HG02763 (cell line): ENCODE measurements at regions not wholly inside any gene's neighbourhood (a gene's known extent, or its start where the extent isn't known, plus 50 kb on each side); places are given as distances from the start of the nearest gene placed in this dataset.

Experiments used
- ATAC-seq: cut with Tn5 transposase; IDR thresholded peaks from one replicate; pipeline ENCODE4 v1.9.1; 2021; ENCODE audit warnings: mild to moderate bottlenecking, moderate library complexity; ENCODE audit not compliant: unreplicated experiment

DNA sequence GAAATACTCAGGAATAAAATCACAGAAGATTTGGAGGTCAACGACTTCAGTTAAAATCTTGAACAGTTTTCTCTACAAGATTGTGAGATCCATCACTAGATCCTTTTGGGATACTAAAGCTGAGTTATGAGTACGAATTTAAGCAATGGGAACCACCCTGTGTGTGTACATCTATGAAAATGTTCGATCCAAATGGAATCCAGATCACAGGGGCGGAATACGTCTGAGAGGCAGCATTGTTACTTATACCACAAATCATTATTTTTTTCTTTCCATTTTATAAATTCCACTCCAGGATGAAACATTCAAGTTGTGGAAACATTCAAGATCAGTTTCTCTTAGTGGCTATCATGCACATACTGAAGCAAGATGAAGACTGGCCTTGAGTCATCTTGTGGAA, 239.3 kb upstream of the PAPPA start:
- ATAC-seq: no peak

DNA sequence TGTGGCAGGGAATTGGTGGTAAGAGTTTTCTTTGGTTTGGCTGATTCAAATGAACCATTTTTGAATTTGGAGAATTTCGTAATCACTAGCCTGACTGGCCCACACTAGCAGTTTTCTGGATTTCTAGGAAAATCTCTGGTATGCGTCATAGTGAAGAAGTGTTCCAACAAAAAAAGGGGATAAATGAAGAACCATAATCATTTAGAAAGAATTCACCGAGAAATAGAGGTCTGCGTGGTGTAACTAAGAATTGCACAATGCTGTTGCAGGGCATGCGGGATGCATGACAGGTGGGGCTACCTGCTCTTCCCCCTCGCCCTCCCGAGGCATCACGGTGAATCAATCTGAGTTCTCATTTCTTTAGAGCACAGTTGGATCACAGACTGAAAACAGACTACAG, 232.3 kb upstream of the PAPPA start:
- no peak for ATAC-seq

DNA sequence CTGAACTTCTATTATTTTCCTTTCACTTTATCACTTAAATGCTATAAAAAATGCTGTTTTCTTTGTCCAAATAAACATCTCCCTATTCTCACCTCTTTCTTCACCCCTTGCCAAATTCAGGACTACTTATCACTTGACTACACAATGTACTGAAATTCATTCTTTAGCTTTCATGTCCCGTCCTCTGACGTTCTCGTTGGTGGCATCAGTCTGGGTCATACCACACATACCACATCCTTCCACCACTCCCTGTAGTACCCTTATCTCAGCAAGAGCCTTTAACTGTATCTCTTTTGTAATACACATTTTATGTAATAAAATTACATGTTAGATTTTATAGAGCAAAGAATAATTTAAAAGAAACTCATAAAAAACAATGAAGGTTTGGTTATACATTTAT, 231.1 kb upstream of the PAPPA start:
- ATAC-seq: no peak

DNA sequence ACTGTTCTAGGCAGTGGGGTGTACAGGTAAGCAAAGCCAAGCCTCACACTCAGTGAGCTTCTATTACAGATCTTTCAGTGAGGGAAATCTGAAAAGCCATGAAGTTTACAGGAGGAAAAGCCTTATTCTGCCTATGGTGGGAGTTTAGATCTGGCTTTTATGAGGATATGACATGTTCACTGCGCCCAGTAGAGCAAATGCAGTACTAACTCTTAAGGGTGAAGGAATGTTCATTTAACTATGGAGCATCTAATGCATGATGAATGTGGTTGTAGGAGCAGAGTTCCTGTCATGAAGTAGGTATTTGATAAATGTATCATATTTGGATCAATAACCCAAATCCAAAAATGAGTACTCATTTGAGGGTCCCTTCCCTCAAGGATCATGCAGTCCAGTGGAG, 230.2 kb upstream of the PAPPA start:
- ATAC-seq: no peak

DNA sequence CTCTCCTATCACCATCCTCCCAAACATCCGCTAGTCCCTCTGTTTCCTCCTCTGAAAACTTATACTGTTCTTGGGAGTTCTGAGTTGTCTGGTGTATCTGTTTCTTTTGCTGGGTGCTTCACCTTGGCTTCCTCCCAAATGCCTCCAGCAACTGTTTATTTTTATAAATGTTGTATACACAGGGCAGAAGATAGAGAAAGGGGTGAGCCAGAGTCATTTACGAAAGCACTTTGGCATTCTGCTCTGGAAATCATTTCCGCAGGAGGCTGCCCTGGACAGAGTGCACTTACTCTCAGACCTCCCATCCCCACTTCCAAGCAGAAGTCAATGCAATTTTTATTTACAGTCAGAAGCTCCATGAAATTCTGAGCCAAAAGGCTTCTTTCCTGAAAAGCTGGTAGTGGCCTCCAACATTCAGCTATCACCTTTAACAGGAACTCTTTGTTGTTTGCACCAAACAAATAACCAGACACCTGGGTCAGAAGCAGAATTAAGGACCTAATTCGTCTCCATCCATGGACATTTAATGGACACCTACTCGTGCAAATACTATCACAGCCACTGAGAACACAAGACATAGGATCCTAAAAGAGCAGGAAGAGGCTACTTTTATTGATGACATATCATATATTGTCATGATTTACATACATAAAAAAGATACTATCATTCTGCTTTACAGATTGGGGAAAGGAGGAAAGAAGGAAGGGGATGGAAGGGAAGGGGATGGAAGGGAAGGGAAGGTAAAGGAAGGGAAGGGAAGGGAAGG, 229.5 kb upstream of the PAPPA start:
- no peak for ATAC-seq

DNA sequence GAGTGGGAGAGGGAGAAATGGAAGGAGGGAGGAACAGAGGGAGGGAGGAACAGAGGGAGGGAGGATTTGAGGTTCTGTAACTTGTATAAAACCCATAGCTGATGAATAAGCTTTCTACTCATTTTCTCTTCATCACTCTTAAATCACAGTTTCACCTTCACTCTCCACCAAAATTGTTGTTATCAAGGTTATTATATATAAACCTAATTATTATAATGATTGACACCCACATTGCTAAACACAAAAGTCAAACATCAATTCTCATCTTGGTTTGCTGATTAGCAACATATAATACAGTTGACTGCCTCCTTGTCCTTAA, 229.0 kb upstream of the PAPPA start:
- no peak for ATAC-seq

DNA sequence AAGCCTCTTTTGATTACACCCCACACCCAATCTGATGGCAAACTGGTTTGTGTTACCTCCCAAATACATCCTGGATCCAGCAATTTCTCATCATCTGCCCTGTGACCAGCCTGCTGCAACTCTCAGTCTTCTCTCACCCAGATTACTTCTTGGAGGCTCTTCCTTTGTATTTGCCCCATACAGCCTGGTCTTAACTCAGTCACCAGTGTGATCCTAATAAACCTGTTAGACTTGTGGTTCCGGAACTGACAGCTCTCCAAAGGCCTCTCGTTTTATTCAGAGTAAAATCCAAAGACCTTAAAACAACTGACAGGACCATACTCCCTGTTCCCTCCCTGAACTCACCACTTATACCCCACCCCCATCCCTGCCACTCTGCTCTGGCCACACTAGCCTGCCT, 228.2 kb upstream of the PAPPA start:
- no peak for ATAC-seq

DNA sequence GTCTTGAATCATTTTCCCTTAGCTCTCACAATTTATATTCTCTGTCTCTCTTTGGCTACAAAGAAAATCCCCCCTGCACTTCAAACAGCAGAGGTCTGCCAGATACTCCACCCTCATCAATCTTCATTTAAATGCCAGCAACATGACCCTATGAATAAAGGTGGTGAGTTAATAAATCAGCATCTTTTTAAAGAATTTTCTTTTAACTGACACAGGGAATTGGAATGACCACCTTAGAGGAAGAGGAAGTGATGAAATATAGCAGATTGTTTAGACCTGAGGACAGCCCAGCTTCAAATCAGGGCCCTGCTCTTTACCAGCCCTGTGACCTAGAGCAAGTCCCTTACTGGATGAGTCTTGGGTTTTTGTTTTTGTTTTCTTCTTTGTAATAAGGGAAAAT, 223.1 kb upstream of the PAPPA start:
- ATAC-seq: no peak

DNA sequence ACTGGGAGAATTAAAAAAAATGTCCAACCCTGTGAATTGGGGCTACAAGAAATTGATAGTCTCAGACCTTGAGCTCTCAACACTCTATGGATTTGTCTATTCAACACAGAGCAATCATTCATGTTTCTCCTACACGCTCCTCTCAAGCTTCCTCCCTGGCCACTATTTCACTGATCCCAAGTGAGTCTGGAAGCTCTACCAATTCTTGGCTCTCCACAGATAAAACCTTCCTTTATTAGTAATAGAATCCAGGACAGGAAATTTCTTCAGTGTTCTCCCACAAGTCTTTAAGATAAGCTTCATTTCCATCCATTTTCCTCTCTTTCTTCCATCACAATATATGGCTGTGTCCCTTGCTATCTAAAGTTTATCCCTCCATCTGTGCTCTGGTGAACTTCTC, 215.1 kb upstream of the PAPPA start:
- ATAC-seq: no peak

DNA sequence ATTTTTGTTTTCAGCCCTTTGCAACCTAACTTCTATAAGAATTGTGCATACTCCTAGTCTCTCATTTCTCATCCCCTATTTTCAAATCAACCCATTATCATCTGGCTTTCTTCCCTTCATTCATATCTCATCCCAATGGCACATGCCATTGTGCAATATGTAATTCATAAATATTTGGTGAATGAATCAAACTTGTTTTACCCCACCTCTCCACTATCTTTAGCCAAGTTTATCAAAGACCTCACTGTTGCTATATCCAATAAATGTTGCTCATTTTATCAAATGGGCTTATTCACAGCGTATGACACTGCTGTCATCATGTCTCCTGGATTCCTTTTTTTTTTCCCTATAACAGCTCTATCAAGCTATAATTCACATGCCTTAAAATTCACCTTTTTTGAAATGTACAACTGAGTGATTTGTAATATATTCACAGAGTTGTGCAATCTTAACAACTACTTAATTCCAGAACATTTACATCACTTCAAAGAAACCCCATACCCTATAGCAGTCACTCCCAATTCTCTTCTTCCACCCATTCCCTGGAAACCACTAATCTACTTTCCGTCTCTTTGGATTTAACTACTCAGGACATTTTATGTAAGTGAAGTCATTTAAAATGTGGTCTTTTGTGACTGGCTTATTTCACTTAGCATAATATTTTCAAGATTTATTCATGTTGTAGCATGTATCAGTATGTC, 214.4 kb upstream of the PAPPA start:
- ATAC-seq: no peak

DNA sequence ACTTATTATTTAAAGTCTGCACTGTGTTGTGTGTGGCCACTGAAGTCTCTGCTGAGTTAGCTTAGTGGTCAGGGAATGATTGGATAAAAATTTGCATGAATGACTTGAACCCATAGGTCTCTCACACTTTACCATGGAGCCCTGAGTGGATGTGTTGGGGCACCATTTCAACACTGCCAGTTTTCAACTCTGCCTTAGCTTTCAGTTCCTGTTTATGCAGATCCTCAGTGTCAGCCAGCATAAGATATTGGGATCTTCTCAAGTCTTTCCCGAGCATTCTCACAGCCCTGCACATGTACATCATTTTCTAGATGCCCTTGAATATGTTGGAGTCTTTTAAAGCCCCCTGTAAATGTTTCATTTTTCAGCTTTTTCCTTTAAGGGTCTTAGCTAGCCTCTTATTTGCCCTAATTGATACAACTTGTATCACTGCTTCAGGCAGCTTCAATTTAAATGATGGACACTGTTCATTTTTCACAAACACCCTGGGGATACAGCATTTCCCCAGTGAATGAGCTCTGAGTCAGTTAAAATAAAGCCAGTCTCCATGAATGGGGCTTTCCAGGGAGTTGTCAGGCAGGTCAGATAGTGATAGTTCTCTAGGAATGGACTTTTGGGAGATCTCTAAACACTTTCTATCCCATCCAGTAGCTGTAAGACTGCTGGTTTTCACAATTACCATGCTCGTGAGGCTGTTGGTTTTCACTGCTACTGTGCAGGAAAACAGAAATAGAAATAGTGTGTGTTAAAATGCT, 211.9 kb upstream of the PAPPA start:
- no peak for ATAC-seq

DNA sequence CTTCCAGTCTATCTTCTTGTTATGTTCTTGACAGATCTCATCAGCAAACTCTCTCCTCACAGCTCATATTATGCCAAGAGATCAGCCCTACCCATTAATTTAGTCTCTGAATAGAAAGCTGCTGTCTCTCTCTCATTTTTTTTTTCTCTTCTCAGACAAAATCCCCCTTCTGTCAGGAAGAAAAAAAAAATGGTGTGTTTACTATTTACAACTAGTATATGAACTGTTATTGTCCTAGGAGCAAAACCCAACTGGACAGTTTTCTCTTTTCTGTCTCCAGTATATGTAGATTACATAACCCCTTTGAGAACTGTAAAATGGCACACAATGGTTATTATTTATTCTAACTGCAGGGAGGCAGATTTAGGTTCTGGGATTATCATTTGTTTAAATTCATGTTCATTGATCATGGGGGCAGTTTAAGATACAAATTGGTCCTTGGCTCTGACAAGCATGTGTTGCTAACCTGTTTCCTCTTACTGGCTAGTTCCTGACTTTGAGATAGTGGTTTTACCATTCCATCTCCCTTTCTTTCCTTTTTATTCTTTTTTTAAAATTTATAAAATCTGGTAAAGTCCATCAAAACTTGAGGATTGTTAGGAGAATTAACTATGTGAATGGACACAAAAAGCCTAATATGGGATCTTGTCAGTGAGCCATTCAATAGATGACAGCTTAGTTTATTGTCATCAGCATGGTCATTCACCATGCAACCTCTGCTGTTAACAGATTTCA, 210.0 kb upstream of the PAPPA start:
- ATAC-seq: no peak

DNA sequence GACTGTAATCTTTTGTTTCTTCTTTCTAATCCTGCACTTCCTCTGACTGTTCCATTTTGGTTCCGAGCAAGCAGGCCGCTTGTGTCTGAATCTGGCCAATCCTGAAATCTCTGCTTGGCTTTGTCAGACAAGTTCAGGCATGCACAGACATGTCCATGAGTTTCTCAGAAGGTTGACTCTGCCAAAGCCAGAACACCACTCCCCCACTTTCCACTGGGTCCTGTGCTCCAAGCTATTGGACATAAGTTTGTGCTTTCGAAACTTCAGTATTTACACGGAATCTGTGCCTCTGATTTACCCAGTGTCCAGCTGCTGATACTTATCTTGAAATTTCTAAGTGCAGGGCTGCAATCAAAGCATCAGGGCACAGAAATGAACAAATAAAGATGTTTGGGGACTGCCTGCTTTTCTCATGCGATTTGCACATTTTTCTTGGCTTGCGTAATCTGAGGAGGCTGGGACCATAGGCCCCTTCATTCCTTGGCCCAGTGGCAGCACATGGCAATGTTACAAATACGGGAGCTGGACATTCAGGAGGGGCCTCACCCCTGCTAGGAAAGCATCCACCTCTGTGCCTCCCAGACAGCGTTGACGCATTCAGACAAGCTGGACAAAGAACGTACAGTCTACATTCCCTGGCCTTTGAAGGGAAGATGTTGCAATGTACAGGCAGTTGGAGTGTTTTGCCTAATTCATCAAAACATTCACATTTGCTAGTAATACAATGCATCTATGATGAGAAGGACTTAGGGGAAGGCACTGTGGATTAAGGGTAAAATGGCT, 209.2 kb upstream of the PAPPA start:
- ATAC-seq: no peak

DNA sequence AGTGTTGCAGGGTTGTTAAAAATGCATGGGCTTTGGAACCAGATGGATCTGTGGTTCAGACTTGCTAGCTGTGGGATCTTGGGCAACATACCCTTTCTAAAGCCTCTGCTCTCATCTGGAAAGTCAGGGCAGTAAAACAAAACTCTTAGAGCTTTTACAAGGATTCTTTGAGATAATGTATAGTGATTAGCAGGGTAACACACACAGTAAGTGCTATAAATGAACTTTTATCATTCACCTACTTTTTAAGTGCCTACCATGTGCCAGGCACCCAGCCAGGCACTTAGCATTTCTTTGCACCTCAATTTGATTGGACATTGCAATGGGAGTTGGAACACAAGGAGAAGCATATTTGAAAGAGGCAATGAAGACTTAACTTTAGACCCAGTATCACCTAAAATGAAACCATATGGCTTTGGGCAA, 208.6 kb upstream of the PAPPA start:
- ATAC-seq: no peak

DNA sequence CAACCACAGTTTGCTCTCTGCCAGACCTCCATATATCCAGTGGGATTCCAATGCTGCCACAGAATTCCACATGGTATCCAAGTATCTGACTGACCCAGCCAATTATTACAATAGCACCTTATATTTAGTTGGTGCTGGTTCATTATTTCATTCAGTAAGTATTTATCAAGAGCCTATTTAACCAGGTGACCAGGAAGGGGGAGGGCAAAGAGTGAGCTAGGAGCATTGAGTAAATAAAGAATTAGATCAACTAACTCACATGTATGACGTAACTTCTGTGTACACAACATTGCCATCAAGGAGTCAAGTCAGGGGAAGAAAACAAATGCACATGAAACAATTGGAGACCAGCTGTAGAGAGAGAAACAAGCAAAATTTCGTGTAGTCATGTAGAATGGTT, 207.1 kb upstream of the PAPPA start:
- ATAC-seq: no peak

DNA sequence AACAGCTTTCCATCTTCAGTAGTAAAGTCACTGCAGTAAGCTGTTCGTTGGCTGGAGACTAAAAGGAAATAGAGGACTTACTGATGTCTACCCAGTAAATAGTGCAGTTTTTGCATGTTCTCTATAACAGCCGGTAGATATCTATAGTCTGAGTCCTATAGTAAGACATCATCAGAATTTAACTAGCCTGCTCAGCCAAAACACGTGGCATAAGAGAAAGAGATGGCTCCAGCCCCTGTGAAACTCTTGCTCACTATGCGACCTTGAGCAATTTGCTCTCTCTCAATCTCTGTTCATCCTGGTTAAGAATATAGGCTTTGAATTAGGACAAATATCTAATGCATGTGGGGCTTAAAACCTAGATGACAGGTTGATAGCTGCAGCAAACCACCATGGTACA, 201.6 kb upstream of the PAPPA start:
- no peak for ATAC-seq

DNA sequence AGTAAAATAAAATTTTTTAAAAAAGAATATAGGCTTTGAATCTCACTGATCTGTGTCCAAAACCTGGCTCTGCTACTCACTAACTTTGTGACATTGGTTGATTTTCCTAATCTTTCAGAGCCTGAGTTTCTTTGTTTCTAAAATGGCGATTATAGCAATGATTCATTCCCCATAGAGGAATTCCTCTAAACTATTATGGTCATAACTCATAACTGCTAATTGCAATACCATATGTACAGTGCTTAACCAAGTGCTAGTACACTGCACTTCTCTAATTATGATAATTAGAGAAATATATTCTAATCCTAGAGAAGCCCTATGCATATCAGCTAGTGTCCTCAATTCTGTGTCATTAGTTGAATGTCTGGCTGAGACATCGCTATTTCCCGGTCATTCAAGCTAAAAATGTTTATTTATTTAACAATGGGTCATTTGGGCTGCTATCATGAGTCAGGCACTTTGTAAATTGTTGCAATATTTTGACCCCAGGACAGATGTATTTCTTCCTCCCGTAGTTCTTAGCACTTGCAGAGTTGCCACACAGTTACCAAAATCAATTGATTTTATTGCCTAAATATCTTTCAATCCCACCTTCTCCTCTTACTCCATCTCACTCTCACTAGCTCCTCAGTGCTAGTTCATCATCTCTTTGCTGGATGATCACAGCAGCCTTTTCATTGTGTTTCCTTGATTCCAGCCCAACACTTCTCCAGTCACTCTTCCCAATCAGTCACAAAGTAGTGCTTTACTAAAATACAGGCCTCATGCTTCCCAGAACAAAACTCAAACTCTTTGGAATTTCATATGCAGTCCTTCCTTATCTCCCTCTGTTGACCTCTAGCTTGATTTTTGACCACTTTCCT, 200.9 kb upstream of the PAPPA start:
- no peak for ATAC-seq

DNA sequence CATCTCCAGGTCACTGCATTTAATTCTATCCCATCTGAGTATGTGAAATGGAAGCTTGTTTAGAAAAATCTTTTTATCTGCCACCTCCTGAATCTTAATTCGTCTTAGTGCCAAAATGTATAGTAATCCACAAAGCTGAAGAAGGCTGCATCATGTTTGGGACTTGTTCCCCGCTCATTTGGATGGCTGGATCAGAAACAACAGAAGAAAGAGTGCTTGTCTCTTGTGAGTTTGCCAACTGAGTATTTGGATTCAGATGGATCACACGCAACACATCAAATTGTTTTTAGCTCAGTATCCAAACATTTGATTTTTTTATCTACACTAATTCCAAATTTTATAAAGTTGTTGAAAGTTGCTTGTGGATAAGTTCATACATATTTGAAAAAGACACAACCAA, 197.2 kb upstream of the PAPPA start:
- ATAC-seq: no peak

DNA sequence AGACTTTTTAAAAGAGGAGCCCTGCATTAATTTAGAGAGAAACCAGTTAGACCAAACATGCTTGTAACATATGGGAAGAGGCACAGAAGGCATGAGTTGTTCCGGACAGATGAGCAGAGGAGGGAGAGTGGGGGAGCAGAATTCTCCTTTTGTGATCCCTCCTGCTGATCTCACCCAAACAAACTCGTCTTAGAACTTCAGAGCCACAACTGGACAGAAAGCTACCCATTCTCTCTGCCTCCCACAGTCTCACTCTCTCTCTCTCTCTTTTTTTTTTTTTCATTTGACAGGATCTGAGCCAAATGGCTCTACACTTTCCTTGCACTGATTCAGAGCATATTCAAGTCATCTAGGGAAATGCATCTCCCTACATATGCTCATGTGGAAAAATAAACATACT, 196.0 kb upstream of the PAPPA start:
- ATAC-seq: no peak
